BE2C (cell line): ENCODE measurements at regions not wholly inside any gene's neighbourhood (a gene's known extent, or its start where the extent isn't known, plus 50 kb on each side); places are given as distances from the start of the nearest gene placed in this dataset.

Experiments used
- DNase-seq: peaks from one replicate; pipeline ENCODE4 v3.0.0-alpha.2; 2020
- H3K27me3 ChIP-seq: fragments of 250-450 bp; sonication (Bioruptor Pico); 2 replicates; pipeline ENCODE4 v1.5.1; 2020; ENCODE audit warnings: mild to moderate bottlenecking
- H3K36me3 ChIP-seq: fragments of 250-450 bp; sonication (Bioruptor Pico); 2 replicates; pipeline ENCODE4 v1.5.1; 2020; ENCODE audit warnings: mild to moderate bottlenecking
- H3K4me1 ChIP-seq: fragments of 250-450 bp; sonication (Bioruptor Pico); 2 replicates; pipeline ENCODE4 v1.5.1; 2020
- H3K4me3 ChIP-seq: 2 replicates; pipeline ENCODE4 v1.5.1; 2011; ENCODE audit warnings: low read depth, low read length
- H3K9me3 ChIP-seq: fragments of 250-450 bp; sonication (Bioruptor Pico); 2 replicates; pipeline ENCODE4 v1.5.1; 2020
- CTCF ChIP-seq: IDR thresholded peaks from 2 replicates; pipeline ENCODE4 v1.5.1; 2012; ENCODE audit warnings: mild to moderate bottlenecking, low read depth, low read length

GRCh38 chr22:47718337-47718736 lies 955.9 kb downstream of the TBC1D22A start:
- Histone ChIP-seq H3K4me1 (no peaks in the 10 kb centered on the region), H3K4me3 (no peak overlapping the region), H3K9me3 (no peaks in the 10 kb centered on the region), H3K36me3 (no peaks in the 10 kb centered on the region), H3K27me3 (no peaks in the 10 kb centered on the region)
- no peak for TF ChIP-seq CTCF
- no peak for DNase-seq

- DNase-seq, result no peak
- no peaks in the 10 kb centered on the region for H3K9me3 ChIP-seq
- no peaks in the 10 kb centered on the region for H3K36me3 ChIP-seq
- no peak overlapping the region for H3K4me3 ChIP-seq
- H3K27me3 ChIP-seq, result no peaks in the 10 kb centered on the region
- no peaks in the 10 kb centered on the region for H3K4me1 ChIP-seq
- TF ChIP-seq CTCF, result no peak
These were observed 954.6 kb downstream of the TBC1D22A start for GRCh38 chr22:47716890-47717615.

- H3K4me1 ChIP-seq, result no peaks in the 10 kb centered on the region
- H3K27me3 ChIP-seq, result no peaks in the 10 kb centered on the region
- TF ChIP-seq CTCF, result no peak
- no peaks in the 10 kb centered on the region for H3K9me3 ChIP-seq
- H3K36me3 ChIP-seq, result no peaks in the 10 kb centered on the region
- H3K4me3 ChIP-seq, result no peak overlapping the region
- no peak for DNase-seq
These were observed 953.6 kb downstream of the TBC1D22A start for GRCh38 chr22:47715866-47716578.

- DNase-seq, result no peak
- 0 out of 2 replicates have a peak, but pooled peaks cover 2% of the 10 kb centered on the region for H3K9me3 ChIP-seq
- no peak for TF ChIP-seq CTCF
- no peak overlapping the region for H3K4me3 ChIP-seq
- no peaks in the 10 kb centered on the region for H3K36me3 ChIP-seq
- no peaks in the 10 kb centered on the region for H3K27me3 ChIP-seq
- H3K4me1 ChIP-seq, result no peaks in the 10 kb centered on the region
These were observed 951.5 kb downstream of the TBC1D22A start for GRCh38 chr22:47713941-47714340.

- Histone ChIP-seq H3K36me3 (no peaks in the 10 kb centered on the region), H3K9me3 (0 out of 2 replicates have a peak, but pooled peaks cover 2% of the 10 kb centered on the region), H3K27me3 (no peaks in the 10 kb centered on the region), H3K4me3 (no peak overlapping the region), H3K4me1 (no peaks in the 10 kb centered on the region)
- no peak for TF ChIP-seq CTCF
- no peak for DNase-seq
These were observed 947.7 kb downstream of the TBC1D22A start for GRCh38 chr22:47710135-47710534.

GRCh38 chr22:47705350-47705749 lies 942.9 kb downstream of the TBC1D22A start:
- no peaks in the 10 kb centered on the region for H3K4me1 ChIP-seq
- no peak for TF ChIP-seq CTCF
- no peaks in the 10 kb centered on the region for H3K27me3 ChIP-seq
- DNase-seq, result no peak
- H3K4me3 ChIP-seq, result no peak overlapping the region
- no peaks in the 10 kb centered on the region for H3K9me3 ChIP-seq
- H3K36me3 ChIP-seq, result no peaks in the 10 kb centered on the region
